ENCODE measurements at regions not wholly inside any gene's neighbourhood (a gene's known extent, or its start where the extent isn't known, plus 50 kb on each side); places are given as distances from the start of the nearest gene placed in this dataset.

DNA sequence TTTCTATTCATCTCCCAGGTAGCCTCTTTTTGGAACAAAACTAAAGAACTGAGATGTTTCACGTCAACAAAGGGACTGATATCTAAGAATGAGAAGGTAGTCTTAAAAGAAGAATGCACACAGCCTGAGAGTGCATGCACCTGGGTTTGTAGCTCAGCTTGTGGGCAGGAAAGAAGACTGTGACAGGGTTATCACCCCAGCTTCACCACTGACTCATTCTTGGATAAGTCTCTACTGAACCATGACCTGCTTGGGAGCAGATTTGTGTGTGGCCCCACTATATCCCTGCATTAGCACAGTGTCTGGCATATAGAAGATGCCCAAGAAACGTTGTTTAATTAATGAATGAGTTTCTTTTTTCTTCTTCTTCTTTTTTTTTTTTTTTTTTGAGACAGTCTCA, 187.5 kb downstream of the GPAM start:
- no peak overlapping the region for H2BK5ac ChIP-seq (ENCODE audit: low read depth, low read length, poor library complexity, severe bottlenecking)
- no peak overlapping the region for H3K56ac ChIP-seq (ENCODE audit: extremely low read depth, insufficient read depth, low read length)
- no peaks in the 10 kb centered on the region for H3K9me1 ChIP-seq (ENCODE audit: insufficient read depth, low read length)
- no peak overlapping the region for H3K14ac ChIP-seq (replicated peaks; ENCODE audit: low read depth, low read length)
- H2AK5ac ChIP-seq (ENCODE audit: low read depth, low read length), result no peak overlapping the region
- no peak overlapping the region for H2AK9ac ChIP-seq (replicated peaks; ENCODE audit: low read depth, low read length, poor library complexity)
- H4K5ac ChIP-seq (ENCODE audit: low read depth, low read length), result no peak overlapping the region
- no peaks in the 10 kb centered on the region for H4K20me1 ChIP-seq (ENCODE audit: insufficient read depth, low read length)
- H3K9ac ChIP-seq (ENCODE audit: low read depth, low read length), result no peak overlapping the region
- H4K8ac ChIP-seq (ENCODE audit: low read depth in 2 of 2, low read length in 2 of 2), result no peak overlapping the region
- no peak overlapping the region for H2BK20ac ChIP-seq (ENCODE audit: low read depth, low read length)
- ATAC-seq (ENCODE audit: low read depth) (no peak), DNase-seq (no peak)
- no peaks in the 10 kb centered on the region for H3K36me3 ChIP-seq (ENCODE audit: control insufficient read depth, insufficient read depth, low read length)
- H4K91ac ChIP-seq (ENCODE audit: insufficient read depth, low read depth, low read length), result no peak overlapping the region
- in situ Hi-C loops (cut with MboI; ENCODE audit: low sequenced_read_pairs) (no loop called here), intact Hi-C loops (cut with micrococcal nuclease) (no loop called here), dilution Hi-C loops (cut with HindIII; ENCODE audit: low sequenced_read_pairs, unreplicated experiment) (no loop called here)
- no TSS peak for BruUV-seq (replicated peaks)
- no peak overlapping the region for H3K4me2 ChIP-seq (ENCODE audit: low read depth, low read length)
- CTCF ChIA-PET, result no interaction called here
- H2BK15ac ChIP-seq (ENCODE audit: low read depth, low read length), result no peak overlapping the region
- no CpG with 5 or more reads among the region's 2 CpGs for WGBS, 2 experiments (ENCODE audit: extremely low coverage in 2 of 2, insufficient read length in 1 of 2)
- no peaks in the 10 kb centered on the region for H3K4me1 ChIP-seq (ENCODE audit: control insufficient read depth, insufficient read depth, low read length)
- H3K4me3 ChIP-seq (ENCODE audit: insufficient read depth, low read depth, low read length), result no peak overlapping the region
- H3K4ac ChIP-seq (ENCODE audit: low read depth, low read length), result no peak overlapping the region
- H3K79me1 ChIP-seq (ENCODE audit: low read depth in 1 of 2, low read length in 2 of 2), result no peaks in the 10 kb centered on the region
- H2AFZ ChIP-seq (replicated peaks; ENCODE audit: low read length, poor library complexity), result no peak overlapping the region
- no peak overlapping the region for H3K27ac ChIP-seq (ENCODE audit: insufficient read depth, low read length)
- H3K27me3 ChIP-seq (ENCODE audit: control insufficient read depth, insufficient read depth, low read length), result no peaks in the 10 kb centered on the region
- POLR2A ChIA-PET (ENCODE audit: unreplicated experiment), result no interaction called here
- H3K18ac ChIP-seq (ENCODE audit: low read depth, low read length), result no peak overlapping the region
- H3K23ac ChIP-seq (ENCODE audit: low read depth, low read length), result no peak overlapping the region
- TF ChIP-seq MAFK (IDR thresholded peaks at IDR 0.05; ENCODE audit: low read depth, low read length) (no peak), SMC3 (IDR thresholded peaks at IDR 0.05; ENCODE audit: low read depth, low read length) (no peak), MXI1 (IDR thresholded peaks at IDR 0.05; ENCODE audit: borderline replicate concordance, low read depth, low read length) (no peak), CHD1 (IDR thresholded peaks at IDR 0.05; ENCODE audit: low read depth, low read length) (no peak), MAZ (IDR thresholded peaks at IDR 0.05; ENCODE audit: borderline replicate concordance, low read depth, low read length) (no peak)
- H3K9me3 ChIP-seq (ENCODE audit: control insufficient read depth, insufficient read depth, low read length), result peaks cover 28% of the 10 kb centered on the region
- no peak overlapping the region for H2BK120ac ChIP-seq (ENCODE audit: low read depth, low read length)
